Epithelial cell of prostate (primary cell): ENCODE measurements at regions not wholly inside any gene's neighbourhood (a gene's known extent, or its start where the extent isn't known, plus 50 kb on each side); places are given as distances from the start of the nearest gene placed in this dataset.
"Not testable (repeated sequence)": the region's sequence is repeated elsewhere in the genome, so short reads cannot be mapped to it uniquely, and the experiment has no call there.

ENCODE experiments used
- DNase-seq: peaks from one replicate; pipeline ENCODE4 v3.0.0-alpha.2; 2011; ENCODE audit warnings: low read depth, low spot score
- H3K27ac ChIP-seq: fragments of 450-650 bp; 2 replicates; pipeline ENCODE4 v1.5.1; 2017; ENCODE audit warnings: mild to moderate bottlenecking

DNA sequence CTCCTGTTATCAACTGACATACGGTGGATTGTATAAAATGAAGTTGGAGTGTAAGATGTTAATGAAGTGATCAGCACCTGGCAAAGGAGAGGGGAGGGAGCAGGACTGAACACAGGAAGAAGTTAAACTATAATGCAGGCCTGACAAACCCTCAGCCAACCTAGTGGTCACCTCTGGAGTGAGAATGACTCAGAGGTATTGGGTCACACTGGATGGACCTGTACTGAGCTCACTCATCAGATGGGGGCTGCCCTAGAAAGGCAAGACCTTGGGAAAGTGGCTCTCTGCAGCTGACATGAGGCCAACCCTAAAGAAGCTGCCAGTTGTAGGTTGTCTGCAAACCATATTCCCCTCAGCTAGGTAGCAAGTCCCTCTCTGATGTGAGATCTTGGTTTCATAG, 193.3 kb upstream of the HTR1E start:
- DNase-seq: no peak
- H3K27ac ChIP-seq: no peak overlapping the region

DNA sequence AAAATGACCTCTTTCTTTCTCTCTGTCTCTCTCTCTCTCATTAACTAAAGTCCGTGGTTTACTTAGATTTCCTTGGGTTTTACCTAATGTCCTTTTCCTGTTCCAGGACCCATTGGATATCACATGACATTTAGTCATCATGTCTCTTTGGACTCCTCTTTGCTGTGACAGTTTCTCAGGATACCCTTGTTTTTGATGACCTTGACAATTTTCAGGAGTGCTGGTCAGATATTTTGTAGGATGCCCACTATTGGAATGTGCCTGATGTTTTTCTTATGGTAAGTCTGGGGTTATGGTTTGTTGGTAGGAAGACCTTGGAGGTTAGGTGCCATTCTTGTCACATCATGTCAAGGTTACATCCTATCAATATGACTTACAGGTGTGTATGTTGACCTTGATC, 199.2 kb upstream of the HTR1E start:
- no peak for DNase-seq
- H3K27ac ChIP-seq: no peak overlapping the region

DNA sequence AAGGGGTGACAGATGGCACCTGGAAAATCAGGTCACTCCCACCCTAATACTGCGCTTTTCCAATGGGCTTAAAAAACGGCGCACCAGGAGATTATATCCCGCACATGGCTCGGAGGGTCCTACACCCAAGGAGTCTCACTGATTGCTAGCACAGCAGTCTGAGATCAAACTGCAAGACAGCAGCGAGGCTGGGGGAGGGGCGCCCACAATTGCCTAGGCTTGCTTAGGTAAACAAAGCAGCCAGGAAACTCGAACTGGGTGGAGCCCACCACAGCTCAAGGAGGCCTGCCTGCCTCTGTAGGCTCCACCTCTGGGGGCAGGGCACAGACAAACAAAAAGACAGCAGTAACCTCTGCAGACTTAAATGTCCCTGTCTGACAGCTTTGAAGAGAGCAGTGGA, 205.7 kb upstream of the HTR1E start:
- DNase-seq, H3K27ac ChIP-seq: not testable (repeated sequence)

DNA sequence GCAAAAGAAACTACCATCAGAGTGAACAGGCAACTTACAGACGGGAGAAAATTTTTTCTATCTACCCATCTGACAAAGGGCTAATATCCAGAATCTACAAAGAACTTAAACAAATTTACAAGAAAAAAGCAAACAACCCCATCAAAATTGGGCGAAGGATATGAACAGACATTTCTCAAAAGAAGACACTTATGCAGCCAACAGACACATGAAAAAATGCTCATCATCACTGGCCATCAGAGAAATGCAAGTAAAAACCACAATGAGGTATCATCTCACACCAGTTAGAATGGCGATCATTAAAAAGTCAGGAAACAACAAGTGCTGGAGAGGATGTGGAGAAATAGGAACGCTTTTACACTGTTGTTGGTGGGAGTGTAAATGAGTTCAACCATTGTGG, 206.6 kb upstream of the HTR1E start:
- DNase-seq, H3K27ac ChIP-seq: not testable (repeated sequence)

DNA sequence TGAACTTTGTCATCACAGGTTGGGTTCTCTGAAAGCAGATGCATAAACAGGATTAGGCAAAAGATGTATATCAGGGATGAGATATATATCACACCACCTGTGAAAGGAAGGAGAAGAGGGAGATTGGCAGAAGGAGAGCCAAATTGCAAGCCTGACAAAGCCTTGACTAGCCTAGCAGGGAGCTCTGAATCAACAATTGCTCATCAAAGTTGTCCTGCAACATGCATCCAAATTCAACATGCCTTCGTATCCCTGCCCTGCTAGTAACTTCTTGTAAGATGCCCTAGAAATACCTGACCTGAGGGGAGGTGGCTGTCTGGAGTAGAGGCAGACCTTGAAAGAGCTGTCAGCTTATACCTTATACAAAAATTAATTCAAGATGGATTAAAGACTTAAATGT, 207.1 kb upstream of the HTR1E start:
- DNase-seq: no peak
- no peak overlapping the region for H3K27ac ChIP-seq

DNA sequence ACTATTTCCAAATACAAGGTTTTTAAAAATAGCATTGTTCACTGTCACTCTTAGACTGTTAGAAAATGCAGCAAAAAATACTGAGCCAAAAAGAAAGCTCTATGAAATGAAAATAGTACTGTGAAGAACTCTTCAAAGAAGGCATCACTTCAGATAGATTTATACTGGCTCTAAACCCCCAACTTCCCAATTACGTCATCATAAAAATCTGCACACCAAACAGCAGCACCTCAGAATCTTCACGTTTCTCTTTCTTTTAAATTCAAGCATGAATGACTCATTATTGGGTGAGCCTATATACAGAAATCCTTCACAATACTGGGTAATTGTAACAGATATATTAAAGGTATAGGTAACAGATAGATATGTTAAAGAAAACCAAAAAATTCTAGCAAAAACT, 208.4 kb upstream of the HTR1E start:
- no peak overlapping the region for H3K27ac ChIP-seq
- no peak for DNase-seq

DNA sequence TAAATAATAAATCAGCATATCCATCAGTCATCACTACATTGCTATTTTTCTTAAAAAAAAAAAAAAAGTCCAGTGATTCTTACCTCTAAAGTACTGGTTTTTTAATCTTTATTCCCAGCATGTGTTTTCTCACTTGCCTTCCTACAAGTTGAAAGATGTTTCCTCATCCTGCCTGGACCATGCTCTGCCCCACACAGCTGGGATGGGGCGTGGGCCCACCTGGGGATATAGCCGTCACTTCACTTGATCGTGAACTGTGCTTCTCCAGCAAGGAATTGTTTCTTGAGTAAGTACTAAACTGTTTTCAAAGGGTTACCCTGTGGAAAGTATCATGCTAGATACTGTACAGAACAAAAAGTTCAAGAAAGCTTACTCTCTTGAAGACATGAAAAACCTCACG, 212.6 kb upstream of the HTR1E start:
- no peak for DNase-seq

DNA sequence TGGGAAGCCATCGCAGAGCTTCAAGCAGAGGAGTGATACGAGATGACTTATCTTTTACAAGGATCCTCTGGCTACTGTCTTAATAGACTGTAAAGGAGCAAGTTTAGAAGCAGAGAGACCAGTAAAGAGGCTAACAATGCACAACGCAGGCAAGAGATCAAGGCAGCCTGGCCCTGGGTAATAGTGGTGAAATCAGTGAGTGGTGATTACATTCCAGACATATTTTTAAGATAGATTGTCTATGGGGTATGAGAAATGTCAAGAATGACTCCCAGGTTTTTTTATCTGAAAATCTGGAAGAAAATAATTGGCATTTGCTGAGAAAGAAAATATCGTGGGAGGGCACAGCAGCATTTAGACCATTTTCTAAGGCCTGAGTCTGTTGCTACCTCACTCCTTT, 213.6 kb upstream of the HTR1E start:
- no peak overlapping the region for H3K27ac ChIP-seq
- DNase-seq: no peak

More for the DNA sequence above, 212.6 kb upstream of the HTR1E start:
- no peak overlapping the region for H3K27ac ChIP-seq

DNA sequence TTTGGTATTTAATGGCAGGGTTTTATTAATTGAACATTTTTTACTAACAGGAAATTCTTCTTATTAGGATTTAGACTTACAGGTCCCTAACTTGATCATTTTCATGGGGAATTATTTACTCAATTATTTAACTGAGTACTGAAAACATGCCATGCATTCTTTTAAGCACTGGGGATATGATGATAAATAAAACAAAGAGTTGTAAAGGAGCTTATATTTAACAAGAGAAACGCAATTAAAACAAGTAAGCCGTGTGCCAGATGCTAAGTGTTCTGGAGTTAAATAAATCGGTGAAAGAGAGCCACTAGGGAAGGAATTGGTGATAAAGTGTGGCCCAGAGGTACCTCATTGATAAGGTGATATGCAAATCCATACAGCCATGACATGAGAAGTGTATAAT, 214.2 kb upstream of the HTR1E start:
- no peak for DNase-seq
- no peak overlapping the region for H3K27ac ChIP-seq

DNA sequence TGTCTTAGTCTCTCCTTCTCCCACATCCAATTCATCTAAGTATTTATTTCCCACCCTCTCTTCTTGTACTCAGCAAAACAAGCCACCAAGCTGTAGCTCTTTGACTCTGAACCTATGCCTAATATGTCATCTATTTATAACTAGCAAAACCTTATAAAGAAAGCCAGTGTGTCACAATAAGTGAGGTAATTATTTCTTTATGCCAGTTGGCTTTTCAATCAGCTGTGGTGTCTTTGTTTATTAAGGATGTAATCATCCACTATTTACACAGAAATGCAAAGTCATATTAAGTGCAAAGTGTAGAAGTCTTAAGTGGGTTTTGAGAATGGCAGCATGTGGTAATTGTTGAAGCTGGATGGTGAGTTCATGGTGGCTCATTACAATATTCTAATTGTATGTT, 215.2 kb upstream of the HTR1E start:
- H3K27ac ChIP-seq: no peak overlapping the region
- no peak for DNase-seq

DNA sequence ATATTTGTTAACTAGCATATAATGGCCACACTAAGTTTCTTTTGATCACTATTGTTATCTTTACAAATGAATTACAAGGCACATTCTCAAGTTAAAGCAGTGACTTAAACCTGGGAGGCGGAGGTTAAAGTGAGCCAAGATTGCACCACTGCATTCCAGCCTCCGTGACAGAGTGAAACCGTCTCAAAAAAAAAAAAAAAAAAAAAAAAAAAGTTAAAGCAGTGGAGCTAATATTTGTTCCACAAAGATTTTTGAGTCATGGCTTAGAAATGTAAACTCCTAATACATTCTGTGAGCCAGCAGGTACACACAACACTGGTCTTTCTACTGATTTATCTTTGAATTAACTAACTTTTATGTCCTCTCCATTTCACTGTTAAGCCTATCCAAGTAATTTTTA, 221.7 kb upstream of the HTR1E start:
- DNase-seq: peak; percentile 24
- no peak overlapping the region for H3K27ac ChIP-seq

DNA sequence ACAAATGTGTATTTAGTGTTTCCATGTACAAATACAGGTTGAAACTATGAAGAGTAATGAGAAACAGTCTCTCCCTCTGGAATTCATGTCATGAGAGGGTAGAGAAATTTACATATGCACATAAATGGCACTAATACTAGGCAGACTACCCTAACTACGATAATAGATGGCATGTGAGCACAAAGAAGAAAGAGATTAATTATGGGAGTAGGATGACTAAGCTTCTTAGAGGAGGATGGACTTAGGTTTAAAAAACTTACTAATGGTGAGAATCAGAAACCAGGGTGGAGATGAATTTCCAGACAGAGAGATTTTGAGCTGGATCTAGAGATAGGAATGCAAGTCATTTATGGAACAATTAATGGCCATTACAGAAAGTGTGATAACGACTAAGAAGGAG, 225.3 kb upstream of the HTR1E start:
- H3K27ac ChIP-seq: no peak overlapping the region
- DNase-seq: no peak

DNA sequence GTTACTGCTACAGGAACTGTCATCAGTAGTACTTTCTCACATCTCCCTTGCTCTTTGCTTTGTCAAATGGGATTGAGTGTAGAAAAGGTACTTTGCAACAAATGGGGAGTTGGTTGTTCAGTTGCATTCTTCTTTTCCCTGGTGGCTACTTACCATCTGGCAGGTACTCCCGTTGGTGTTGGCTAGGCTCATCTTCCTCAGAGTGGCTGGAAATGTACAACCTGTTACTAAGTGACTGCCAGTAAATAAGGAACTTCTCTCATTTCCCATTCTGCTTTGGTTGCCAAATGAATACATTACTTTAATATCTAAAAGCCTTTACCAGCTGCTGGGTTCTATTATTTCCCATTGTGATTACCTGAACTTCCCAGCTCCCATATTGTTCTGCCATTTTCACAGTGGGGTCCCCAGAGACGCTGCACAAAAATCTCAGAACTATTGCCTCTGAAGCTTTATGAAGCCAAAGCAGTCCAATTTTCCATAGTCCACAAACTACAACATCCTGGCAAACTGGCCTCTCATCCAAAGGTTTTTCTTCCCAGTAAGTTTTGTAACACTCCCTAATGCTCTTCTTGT, 229.7 kb upstream of the HTR1E start:
- DNase-seq: no peak
- H3K27ac ChIP-seq: no peak overlapping the region

DNA sequence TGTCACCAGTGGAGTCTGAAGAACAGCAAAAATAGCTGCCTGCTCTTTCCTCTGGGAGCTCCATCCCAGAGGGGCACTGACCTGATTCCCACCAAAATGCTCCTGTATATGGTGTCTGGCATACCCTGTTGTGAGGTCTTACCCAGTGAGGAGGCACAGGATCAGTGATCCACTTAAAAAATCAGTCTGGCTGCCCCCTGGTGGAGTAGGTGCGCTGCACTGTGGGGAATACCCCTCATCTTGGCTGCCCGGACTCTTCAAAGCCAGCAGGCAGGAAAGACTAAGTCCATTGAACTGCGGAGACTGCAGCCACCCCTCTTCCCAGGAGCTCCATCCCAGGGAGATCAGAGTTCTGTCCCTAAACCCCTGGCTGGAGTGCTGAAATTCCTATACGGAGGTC, 230.9 kb upstream of the HTR1E start:
- H3K27ac ChIP-seq: no peak overlapping the region
- DNase-seq: no peak

DNA sequence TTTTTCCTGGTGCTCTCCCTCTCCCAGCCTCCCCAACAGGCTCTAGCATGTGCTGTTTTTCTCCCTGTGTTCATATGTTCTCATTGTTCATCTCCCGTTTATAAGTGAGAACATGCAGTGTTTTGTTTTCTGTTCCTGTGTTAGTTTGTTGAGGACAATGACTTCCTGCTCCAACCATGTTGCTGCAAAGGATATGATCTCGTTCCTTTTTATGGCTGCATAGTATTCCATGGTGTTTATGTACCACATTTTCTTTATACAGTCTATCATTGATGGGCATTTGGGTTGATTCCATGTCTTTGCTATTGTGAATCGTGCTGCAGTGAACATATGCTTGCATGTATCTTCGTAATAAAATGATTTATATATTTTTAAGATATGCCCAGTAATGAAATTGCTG, 236.1 kb upstream of the HTR1E start:
- not testable (repeated sequence) for H3K27ac ChIP-seq, DNase-seq

DNA sequence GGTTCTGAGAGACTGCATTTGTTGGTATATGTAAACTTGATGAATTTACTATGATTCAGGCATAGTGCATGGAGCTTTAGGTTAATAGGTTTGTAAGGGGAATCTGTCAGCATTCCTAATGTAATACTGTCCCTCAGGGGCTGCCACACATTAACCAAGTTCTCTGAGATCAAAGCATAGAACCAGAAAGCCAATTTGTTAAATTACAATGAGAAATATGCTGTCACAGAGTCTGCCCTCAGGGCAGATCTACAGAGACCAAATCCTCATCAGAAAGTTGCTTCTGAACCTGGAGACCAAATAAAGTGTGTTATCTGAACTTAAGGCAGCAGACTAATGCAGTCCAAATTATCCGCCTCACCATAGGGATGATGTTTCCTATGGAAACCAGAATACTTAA, 250.8 kb upstream of the HTR1E start:
- no peak for DNase-seq
- no peak overlapping the region for H3K27ac ChIP-seq

DNA sequence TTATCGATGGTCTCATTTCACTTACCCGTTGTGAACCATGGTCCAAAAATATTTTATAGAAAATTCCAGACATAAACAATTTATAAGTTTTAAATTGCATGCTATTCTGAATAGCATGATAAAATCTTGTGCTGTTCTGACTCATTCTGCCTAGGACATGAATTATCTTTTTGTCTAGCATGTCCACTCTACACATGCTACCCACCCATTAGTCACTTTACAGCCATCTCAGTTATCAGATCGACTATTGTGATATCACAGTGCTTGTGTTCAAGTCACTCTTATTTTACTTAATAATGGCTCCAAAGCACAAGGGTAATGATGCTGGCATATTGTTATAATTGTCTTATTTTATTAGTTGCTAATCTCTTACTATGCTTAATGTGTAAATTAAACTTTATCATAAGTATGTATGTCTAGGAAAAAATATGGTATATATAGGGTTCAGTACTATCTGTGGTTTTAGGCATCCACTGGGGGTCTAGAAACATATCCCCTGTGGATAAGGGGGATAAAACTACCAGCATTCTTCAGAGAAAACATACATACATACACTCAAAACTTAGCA, 252.0 kb upstream of the HTR1E start:
- no peak overlapping the region for H3K27ac ChIP-seq
- DNase-seq: no peak

DNA sequence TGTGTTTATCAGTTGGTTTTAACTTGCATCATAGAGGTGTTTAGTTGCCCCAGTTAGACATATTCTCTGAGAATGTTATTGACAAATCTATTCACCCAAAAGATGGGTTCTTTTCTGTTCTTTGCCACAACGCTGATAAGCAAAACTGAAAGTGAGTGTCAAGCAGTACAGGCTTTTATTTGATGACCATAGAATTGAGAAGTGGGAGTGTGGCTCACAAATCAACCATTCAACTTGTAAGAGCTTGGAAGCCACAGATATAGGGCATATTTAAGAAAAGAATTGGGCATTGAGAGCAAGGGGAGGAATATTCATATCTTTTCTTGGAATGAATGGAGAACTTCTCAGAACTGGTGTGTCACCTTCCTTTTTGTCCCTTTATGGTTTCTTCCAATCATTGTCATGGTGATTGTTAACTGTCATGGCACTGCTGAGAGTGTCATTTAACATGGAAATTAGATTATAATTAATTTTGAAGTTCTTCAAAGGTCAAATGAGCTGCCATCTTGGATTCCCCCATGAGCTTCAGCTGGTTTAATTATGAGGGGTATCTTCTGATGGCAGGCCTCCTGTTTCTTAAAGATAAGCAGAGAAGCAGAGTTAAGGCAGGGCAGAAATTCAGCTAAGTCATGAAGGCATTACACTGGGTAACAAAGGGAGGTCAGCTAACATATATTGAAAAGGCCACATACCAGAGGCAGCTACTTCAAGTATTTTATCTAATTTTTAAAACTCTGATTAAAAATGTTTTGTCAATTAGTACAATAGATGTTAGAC, 254.0 kb upstream of the HTR1E start:
- no peak for DNase-seq
- H3K27ac ChIP-seq: no peak overlapping the region

DNA sequence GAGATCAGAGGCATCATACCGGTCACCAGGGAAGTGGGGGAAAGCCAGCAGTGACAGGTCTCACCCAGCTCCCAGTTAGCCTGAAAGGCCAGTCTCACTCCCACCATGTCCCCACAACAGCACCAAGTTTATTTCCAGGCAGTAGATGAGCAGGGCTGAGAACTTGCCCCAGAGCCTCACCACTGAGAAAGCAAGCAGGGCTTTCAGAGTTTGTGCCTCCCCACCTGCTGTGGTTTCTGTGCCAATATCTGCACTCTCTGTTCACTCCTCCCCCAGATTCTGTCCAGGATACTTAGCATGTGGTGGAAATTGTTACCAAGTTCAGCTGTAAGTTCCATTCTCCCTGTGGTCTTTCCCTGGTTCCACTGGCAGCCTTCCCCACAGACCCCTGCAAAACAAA, 255.0 kb upstream of the HTR1E start:
- no peak overlapping the region for H3K27ac ChIP-seq
- no peak for DNase-seq

DNA sequence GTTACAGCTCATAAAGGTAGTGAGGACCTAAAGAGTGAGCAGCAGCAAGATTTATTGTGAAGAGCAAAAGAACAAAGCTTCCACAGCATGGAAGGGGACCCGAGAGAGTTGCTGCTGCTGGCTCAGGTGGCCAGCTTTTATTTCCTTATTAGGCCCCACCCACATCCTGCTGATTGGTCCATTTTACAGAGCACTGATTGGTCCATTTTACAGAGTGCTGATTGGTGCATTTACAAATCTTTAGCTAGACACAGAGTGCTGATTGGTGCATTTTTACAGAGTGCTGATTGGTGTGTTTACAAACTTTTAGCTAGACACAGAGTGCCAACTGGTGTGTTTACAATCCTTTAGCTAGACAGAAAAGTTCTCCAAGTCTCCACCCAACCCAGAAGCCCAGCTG, 256.2 kb upstream of the HTR1E start:
- not testable (repeated sequence) for H3K27ac ChIP-seq, DNase-seq

DNA sequence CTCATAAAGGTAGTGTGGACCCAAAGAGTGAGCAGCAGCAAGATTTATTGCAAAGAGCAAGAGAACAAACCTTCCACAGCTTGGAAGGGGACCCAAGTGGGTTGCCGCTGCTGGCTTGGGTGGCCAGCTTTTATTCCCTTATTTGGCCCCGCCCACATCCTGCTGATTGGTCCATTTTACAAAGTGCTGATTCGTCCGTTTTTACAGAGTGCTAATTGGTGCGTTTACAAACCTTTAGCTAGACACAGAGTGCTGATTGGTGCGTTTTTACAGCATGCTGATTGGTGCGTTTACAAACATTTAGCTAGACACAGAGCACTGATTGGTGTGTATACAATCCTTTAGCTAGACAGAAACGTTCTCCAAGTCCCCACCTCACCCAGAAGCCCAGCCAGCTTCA, 265.2 kb upstream of the HTR1E start:
- not testable (repeated sequence) for H3K27ac ChIP-seq, DNase-seq

DNA sequence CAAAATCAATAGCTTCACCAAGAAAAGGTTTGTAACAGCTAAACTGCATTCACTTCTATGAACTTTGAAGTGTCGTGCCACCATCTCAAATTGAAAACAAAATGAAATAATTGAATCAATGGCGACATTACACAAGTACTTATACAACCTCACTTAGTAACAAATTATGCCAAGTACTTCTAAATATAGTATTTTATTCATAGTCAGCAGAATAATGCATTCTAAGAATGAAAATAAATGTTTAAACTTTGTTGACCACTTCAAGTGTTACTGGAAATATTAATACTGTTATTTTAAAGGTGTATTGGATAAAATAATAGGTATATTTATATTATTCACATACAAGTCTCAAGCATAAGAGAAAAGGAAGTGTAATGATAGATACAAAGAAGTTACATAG, 280.1 kb upstream of the HTR1E start:
- H3K27ac ChIP-seq: no peak overlapping the region
- DNase-seq: no peak
